GM10266 (cell line): ENCODE measurements at regions not wholly inside any gene's neighbourhood (a gene's known extent, or its start where the extent isn't known, plus 50 kb on each side); places are given as distances from the start of the nearest gene placed in this dataset.

Experiments used
- DNase-seq: peaks from one replicate; pipeline ENCODE4 v3.0.0; 2012; ENCODE audit errors: extremely low spot score
- CTCF ChIP-seq: IDR thresholded peaks from 2 replicates; pipeline ENCODE4 v1.5.1; 2012; ENCODE audit warnings: mild to moderate bottlenecking, low read depth; ENCODE audit not compliant: control insufficient read depth, insufficient read depth; ENCODE audit errors: missing control alignments

- no peak for TF ChIP-seq CTCF
- DNase-seq: no peak
Measured at GRCh38 chr5:155850370-155850769, 476.6 kb upstream of the SGCD start.

- TF ChIP-seq CTCF: no peak
- DNase-seq: no peak
Measured at GRCh38 chr5:155866971-155867370, 460.0 kb upstream of the SGCD start.

- TF ChIP-seq CTCF: no peak
- DNase-seq: no peak
Measured at GRCh38 chr5:155867522-155868088, 459.4 kb upstream of the SGCD start.

GRCh38 chr5:155870636-155871035, 456.3 kb upstream of the SGCD start:
- no peak for DNase-seq
- TF ChIP-seq CTCF: no peak

- DNase-seq: no peak
- no peak for TF ChIP-seq CTCF
Measured at GRCh38 chr5:155871623-155872022, 455.3 kb upstream of the SGCD start.

GRCh38 chr5:155872629-155873220, 454.2 kb upstream of the SGCD start:
- DNase-seq: no peak
- TF ChIP-seq CTCF: no peak

- DNase-seq: no peak
- no peak for TF ChIP-seq CTCF
Measured at GRCh38 chr5:155878991-155879575, 447.9 kb upstream of the SGCD start.
